ENCODE measurements at regions not wholly inside any gene's neighbourhood (a gene's known extent, or its start where the extent isn't known, plus 50 kb on each side); places are given as distances from the start of the nearest gene placed in this dataset.

DNA sequence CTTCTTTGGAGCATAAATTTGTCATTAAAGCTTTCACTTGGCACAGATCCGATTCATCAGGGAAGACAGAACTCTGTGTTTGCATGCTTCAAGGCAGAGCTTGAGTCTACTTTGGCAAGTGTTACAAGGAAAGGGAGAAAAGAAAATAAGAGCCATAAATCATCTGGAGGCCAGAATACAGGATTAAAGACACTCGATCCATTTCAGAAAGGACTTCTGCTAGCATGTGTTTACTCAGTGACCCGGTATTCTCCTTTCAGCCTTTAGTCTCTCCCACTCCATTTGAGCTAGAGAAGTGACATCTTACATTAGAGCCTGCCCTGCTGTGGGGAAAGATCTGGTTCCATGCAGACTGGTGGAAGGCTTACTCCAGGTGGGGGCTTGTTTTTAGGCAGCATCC, 306.4 kb downstream of the KLF5 start:
- Mint-ChIP-seq H3K27ac (no peak overlapping the region), H3K9me3 (no peaks in the 10 kb centered on the region), H3K27me3 (peaks cover 5% of the 10 kb centered on the region), H3K4me3 (no peak overlapping the region), H3K4me1 (no peaks in the 10 kb centered on the region), H3K36me3 (ENCODE audit: low read depth) (no peaks in the 10 kb centered on the region)
- CTCF ChIA-PET, result no interaction called here
- no peak for DNase-seq
- POLR2A ChIA-PET, result no interaction called here

DNA sequence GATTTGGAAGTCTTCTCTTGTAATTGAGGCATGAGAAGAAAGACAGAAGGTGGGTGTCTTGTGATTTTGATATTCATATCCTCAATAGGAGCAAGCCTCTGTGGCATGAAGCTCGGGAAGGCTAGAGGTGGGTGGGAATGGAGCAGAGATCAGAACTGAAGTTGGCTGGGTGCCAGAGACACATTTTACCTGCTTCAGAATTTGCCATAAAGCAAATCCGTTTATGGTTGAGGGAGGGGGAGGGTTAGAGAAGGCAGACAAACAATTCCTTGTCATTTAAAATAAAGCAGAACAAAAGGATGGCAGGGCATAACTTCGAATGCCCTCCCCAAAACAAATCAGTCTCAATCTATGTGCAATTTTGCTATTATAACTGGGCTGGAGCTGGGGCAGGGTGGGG, 305.9 kb downstream of the KLF5 start:
- H3K4me3 Mint-ChIP-seq, result no peak overlapping the region
- H3K36me3 Mint-ChIP-seq (ENCODE audit: low read depth), result no peaks in the 10 kb centered on the region
- H3K27me3 Mint-ChIP-seq, result peaks cover 5% of the 10 kb centered on the region
- no peak overlapping the region for H3K27ac Mint-ChIP-seq
- no peak for DNase-seq
- no peaks in the 10 kb centered on the region for H3K9me3 Mint-ChIP-seq
- ChIA-PET POLR2A (no interaction called here), CTCF (no interaction called here)
- no peaks in the 10 kb centered on the region for H3K4me1 Mint-ChIP-seq

DNA sequence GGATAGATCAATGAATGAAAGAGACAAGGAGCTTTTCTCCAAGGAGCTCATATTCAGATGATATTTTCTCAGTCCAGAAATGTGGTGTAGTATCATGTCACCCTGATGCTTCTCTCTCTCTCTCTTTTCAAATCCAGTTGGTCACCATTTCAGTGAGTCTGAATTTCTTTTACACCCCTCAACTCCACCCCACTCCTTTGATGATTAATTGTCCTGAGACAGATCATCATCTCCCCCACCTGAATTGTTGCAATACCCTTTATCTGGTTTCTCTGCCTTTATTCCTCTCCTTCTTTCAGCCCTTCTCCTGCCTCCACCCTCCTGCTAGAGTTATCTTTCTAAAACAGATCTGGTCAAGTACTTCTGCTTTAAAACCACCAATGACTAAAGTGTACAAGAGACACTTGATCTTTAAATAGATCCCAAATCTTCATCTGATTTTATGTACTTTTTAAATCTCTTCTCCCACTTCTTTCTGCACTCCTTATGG, 299.8 kb downstream of the KLF5 start:
- Mint-ChIP-seq H3K4me3 (no peak overlapping the region), H3K27ac (no peak overlapping the region), H3K36me3 (ENCODE audit: low read depth) (no peaks in the 10 kb centered on the region), H3K9me3 (no peaks in the 10 kb centered on the region), H3K4me1 (no peaks in the 10 kb centered on the region), H3K27me3 (peaks cover 2% of the 10 kb centered on the region)
- CTCF ChIA-PET, result no interaction called here
- DNase-seq, result no peak
- POLR2A ChIA-PET, result no interaction called here

DNA sequence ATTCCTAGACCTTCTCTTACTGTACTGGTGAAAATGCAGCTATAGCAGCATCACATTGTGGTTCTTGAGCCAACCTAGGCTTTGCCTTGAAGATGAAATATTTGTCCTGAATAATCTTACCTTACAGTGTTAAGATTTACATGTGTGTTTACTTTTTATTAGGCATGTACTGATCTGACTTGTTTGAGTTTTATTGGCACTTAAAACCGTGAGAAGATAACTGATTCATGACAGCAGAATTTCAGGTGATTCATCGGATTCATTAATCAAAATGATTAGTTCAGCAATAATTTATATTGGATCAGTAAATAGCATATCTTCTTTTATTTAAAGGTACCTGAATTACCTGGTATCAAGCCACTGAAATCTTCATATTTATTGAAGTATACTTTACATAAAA, 296.3 kb downstream of the KLF5 start:
- H3K36me3 Mint-ChIP-seq (ENCODE audit: low read depth), result no peaks in the 10 kb centered on the region

DNA sequence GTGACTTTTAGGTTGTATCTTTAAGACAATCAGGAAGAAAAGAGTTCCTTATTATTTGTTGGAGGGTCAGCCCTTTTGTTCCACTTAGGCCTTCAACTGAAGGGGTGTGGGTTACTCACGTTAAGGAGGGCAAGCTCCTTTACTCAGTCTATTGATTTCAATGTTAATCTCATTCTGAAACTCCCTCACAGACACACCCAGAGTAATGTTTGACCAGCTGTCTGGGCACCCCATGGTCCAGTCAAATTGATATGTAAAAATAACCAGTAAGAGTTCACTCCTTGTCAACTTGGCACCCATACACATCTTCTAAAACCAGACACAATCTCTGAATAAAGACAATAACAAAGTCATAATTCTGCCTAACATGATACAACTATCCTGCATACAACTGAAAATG, 292.9 kb downstream of the KLF5 start:
- POLR2A ChIA-PET, result interaction anchor here (0.5 kb wide), 1 partner anchor 144 kb away, joined by 3 read pairs; no protein-coding TSS in a partner anchor
- DNase-seq, result no peak
- CTCF ChIA-PET, result no interaction called here
- H3K27ac Mint-ChIP-seq, result no peak overlapping the region
- H3K4me3 Mint-ChIP-seq, result no peak overlapping the region
- H3K36me3 Mint-ChIP-seq (ENCODE audit: low read depth), result no peaks in the 10 kb centered on the region
- no peaks in the 10 kb centered on the region for H3K9me3 Mint-ChIP-seq
- peaks cover 5% of the 10 kb centered on the region for H3K27me3 Mint-ChIP-seq
- H3K4me1 Mint-ChIP-seq, result no peaks in the 10 kb centered on the region

More for the DNA sequence above, 296.3 kb downstream of the KLF5 start:
- no peaks in the 10 kb centered on the region for H3K4me1 Mint-ChIP-seq
- no peaks in the 10 kb centered on the region for H3K9me3 Mint-ChIP-seq
- ChIA-PET POLR2A (no interaction called here), CTCF (no interaction called here)
- no peak overlapping the region for H3K4me3 Mint-ChIP-seq
- no peak for DNase-seq
- H3K27me3 Mint-ChIP-seq, result no peaks in the 10 kb centered on the region
- H3K27ac Mint-ChIP-seq, result no peak overlapping the region

DNA sequence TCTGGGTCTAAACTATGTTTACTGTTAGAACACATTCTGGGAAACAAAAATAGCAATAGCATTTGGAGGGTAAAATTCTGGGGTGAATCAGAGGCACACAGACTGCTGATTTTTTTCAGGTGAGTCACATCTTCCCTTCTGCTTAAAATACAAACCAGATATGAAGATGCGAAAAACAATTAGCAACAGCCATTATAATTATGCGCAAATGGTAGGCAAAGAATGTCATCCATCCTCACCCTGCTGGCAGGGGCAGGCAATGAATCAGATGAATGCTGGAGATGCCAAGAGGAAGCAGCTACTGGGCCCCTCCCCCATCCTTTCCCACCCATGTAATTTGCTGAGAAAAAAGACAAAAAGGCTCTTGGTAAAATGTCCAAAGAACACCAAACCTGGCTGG, 282.9 kb downstream of the KLF5 start:
- DNase-seq, result no peak
- Mint-ChIP-seq H3K36me3 (ENCODE audit: low read depth) (no peaks in the 10 kb centered on the region), H3K27ac (no peak overlapping the region), H3K4me1 (no peaks in the 10 kb centered on the region), H3K4me3 (no peak overlapping the region), H3K27me3 (peaks cover 2% of the 10 kb centered on the region), H3K9me3 (no peaks in the 10 kb centered on the region)
- ChIA-PET CTCF (no interaction called here), POLR2A (no interaction called here)

DNA sequence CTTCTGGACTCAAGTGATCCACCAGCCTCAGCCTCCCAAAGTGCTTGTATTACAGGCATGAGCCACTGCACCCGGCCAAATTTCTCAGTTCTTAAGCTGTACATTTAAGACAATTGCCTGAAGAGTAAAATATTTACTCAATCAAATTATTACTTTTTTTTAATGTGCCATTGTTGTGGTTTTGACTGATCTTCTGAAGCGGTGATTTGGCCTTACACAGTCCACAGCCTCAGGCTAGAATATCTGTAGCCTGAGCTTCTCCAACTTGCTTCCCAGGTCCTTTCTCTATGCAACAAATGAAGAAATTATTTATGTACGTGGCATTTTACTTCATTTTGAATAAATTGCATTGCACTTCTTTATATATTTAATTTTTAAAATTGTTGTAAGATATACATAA, 281.3 kb downstream of the KLF5 start:
- ChIA-PET CTCF (no interaction called here), POLR2A (no interaction called here)

DNA sequence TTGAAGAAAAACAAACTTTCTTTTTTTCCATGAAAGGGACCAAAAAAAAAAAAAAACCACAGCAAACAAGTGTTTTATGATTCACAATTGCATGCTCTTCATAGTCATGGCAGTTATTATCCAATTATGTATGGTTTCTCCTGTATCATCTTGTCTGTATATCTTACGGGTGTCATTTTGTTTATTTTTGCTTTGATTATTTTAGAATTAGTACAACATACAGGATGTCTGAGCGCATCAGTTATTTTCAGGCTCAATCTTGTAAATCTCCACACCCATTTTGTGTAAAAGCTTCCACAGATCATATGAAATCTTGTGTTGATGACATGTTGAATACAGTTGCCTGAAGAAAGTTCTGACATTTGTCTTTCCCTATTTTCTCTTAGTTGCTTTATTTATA, 280.3 kb downstream of the KLF5 start:
- H3K4me1 Mint-ChIP-seq, result peaks cover 7% of the 10 kb centered on the region
- peaks cover 2% of the 10 kb centered on the region for H3K27me3 Mint-ChIP-seq
- no peaks in the 10 kb centered on the region for H3K9me3 Mint-ChIP-seq
- no peak overlapping the region for H3K4me3 Mint-ChIP-seq
- ChIA-PET POLR2A (no interaction called here), CTCF (no interaction called here)
- no peak overlapping the region for H3K27ac Mint-ChIP-seq
- DNase-seq, result no peak
- no peaks in the 10 kb centered on the region for H3K36me3 Mint-ChIP-seq (ENCODE audit: low read depth)

More for the DNA sequence above, 281.3 kb downstream of the KLF5 start:
- no peak for DNase-seq
- Mint-ChIP-seq H3K27ac (no peak overlapping the region), H3K4me1 (peaks cover 5% of the 10 kb centered on the region), H3K36me3 (ENCODE audit: low read depth) (no peaks in the 10 kb centered on the region), H3K9me3 (no peaks in the 10 kb centered on the region), H3K27me3 (peaks cover 2% of the 10 kb centered on the region), H3K4me3 (no peak overlapping the region)

DNA sequence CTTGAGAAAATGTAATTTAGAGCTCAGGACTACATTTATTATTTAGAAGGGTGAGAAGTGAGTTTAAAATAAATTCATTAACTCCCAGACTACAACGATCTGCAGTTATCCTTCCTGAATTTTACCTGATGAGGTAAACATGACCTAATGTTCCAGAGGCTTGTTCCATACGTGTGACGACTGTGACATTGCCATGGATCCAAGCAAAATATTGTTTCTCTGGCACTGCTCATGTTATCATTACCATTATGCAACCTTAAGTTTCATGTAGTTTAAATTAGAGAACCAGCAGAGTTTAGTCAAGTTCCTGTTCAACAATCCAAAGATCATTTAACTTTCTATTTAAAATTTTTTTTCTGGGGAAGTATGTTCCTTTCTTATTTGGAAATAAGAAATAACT, 279.6 kb downstream of the KLF5 start:
- Mint-ChIP-seq H3K9me3 (no peaks in the 10 kb centered on the region), H3K27ac (no peak overlapping the region), H3K4me3 (no peak overlapping the region), H3K4me1 (peaks cover 7% of the 10 kb centered on the region), H3K27me3 (peaks cover 2% of the 10 kb centered on the region), H3K36me3 (ENCODE audit: low read depth) (no peaks in the 10 kb centered on the region)
- DNase-seq, result no peak
- ChIA-PET POLR2A (no interaction called here), CTCF (no interaction called here)

DNA sequence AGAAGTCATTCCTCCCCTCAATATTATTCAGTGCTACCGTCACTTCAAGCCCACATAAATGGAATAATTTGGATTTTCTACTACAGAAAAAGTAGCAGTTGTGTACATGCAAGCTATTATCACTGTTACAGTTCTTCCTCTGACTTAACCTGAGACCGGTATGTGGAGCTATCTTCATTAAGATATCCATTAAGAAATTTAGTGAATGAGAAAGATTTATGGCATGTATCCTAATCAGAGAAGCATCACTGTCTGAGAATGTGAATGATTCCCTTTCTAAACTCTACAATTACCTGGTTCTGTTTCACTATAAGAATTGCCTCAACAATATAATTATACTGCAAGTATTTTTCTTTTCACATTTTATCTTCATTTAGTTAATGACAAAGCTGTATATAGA, 278.7 kb downstream of the KLF5 start:
- Mint-ChIP-seq H3K4me3 (no peak overlapping the region), H3K27me3 (no peaks in the 10 kb centered on the region), H3K27ac (no peak overlapping the region), H3K9me3 (no peaks in the 10 kb centered on the region), H3K36me3 (ENCODE audit: low read depth) (no peaks in the 10 kb centered on the region), H3K4me1 (peaks cover 7% of the 10 kb centered on the region)
- ChIA-PET POLR2A (no interaction called here), CTCF (no interaction called here)
- DNase-seq, result no peak

DNA sequence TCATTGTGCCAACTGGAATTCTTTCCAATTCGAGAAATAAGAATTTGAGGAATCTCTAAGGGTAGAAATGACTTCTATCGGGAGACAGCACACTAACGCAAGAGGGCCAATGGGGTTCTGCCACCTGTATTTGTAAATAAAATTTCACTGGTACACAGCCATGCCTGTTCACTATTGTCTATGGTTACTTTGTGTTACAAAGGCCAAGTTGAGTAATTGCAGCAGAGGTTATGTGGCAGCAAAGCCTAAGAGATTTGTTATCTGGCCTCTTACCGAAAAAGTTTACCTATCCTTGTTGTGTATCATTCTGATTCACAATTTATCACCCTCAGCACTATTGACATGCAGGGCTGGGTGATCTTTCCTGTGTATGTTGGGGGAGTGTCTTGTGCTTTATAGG, 278.0 kb downstream of the KLF5 start:
- no peak for DNase-seq
- H3K4me1 Mint-ChIP-seq, result peaks cover 7% of the 10 kb centered on the region
- no peaks in the 10 kb centered on the region for H3K9me3 Mint-ChIP-seq
- no peaks in the 10 kb centered on the region for H3K36me3 Mint-ChIP-seq (ENCODE audit: low read depth)
- H3K4me3 Mint-ChIP-seq, result no peak overlapping the region
- CTCF ChIA-PET, result no interaction called here
- POLR2A ChIA-PET, result no interaction called here
- no peak overlapping the region for H3K27ac Mint-ChIP-seq
- H3K27me3 Mint-ChIP-seq, result no peaks in the 10 kb centered on the region

DNA sequence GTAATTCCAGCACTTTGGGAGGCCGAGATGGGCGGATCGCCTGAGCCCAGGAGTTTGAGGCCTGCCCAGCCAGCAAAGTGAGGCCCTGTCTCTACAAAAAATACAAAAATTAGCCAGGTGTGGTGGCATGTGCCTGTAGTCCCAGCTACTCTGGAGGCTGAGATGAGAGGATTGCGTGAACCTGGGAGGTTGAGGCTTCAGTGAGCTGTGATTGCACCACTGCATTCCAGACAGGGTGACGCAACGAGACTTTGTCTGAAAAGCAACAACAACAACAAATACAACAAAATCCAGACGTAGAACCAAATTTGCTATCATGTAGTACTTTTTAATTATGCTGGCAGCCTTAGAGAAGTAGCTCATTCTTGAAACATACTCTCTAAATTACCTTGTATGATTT, 277.1 kb downstream of the KLF5 start:
- CTCF ChIA-PET, result no interaction called here
- no peak for DNase-seq
- Mint-ChIP-seq H3K36me3 (ENCODE audit: low read depth) (no peaks in the 10 kb centered on the region), H3K4me3 (no peak overlapping the region), H3K9me3 (no peaks in the 10 kb centered on the region), H3K4me1 (peaks cover 7% of the 10 kb centered on the region), H3K27ac (no peak overlapping the region), H3K27me3 (peaks cover 2% of the 10 kb centered on the region)
- POLR2A ChIA-PET, result no interaction called here

DNA sequence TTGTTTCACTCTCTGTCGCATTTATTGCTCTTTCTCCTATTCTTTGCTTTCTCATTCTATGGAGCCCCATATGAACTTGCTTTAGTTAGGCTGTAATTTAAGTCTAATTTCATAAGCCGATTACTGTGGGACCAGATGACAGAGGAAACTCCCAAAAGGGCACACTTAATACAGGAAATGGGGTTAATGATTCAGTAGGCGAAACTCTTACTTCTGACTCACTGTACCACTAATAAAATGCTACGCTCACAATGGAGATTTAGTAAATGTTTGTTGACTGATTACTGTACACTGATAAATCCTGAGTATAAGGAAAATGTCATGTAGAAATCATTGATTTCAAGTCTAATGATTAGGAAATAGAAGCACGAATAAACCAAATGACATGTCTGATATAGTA, 276.4 kb downstream of the KLF5 start:
- H3K4me1 Mint-ChIP-seq, result peaks cover 7% of the 10 kb centered on the region
- no peak for DNase-seq
- POLR2A ChIA-PET, result no interaction called here
- no peaks in the 10 kb centered on the region for H3K9me3 Mint-ChIP-seq
- no peak overlapping the region for H3K27ac Mint-ChIP-seq
- no peak overlapping the region for H3K4me3 Mint-ChIP-seq
- CTCF ChIA-PET, result no interaction called here
- H3K36me3 Mint-ChIP-seq (ENCODE audit: low read depth), result no peaks in the 10 kb centered on the region
- H3K27me3 Mint-ChIP-seq, result peaks cover 2% of the 10 kb centered on the region

DNA sequence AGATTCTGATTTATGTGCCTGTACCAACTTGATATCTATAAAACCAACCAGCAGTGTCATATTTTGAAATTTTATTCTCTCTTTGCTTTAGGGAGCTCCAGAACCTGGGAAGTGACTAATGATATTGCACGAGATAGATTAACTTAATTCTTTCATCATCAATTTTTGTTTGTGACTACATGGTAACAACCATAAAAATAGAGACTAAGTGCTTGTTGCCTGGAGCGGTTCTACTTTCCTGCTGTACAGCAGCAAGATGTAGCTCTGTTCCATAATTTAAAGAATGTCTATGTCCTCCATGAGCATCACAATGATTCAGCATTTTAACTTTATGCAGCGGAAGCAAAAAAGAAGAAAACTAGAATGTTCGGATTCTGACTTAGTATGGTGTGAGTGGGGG, 275.6 kb downstream of the KLF5 start:
- peaks cover 2% of the 10 kb centered on the region for H3K27me3 Mint-ChIP-seq
- peaks cover 7% of the 10 kb centered on the region for H3K4me1 Mint-ChIP-seq
- no peak overlapping the region for H3K4me3 Mint-ChIP-seq
- no peaks in the 10 kb centered on the region for H3K36me3 Mint-ChIP-seq (ENCODE audit: low read depth)
- no peak overlapping the region for H3K27ac Mint-ChIP-seq
- ChIA-PET CTCF (no interaction called here), POLR2A (interaction anchor here (0.6 kb wide), 1 partner anchor 1184 kb away, joined by 3 read pairs; no protein-coding TSS in a partner anchor)
- no peaks in the 10 kb centered on the region for H3K9me3 Mint-ChIP-seq
- DNase-seq, result no peak

DNA sequence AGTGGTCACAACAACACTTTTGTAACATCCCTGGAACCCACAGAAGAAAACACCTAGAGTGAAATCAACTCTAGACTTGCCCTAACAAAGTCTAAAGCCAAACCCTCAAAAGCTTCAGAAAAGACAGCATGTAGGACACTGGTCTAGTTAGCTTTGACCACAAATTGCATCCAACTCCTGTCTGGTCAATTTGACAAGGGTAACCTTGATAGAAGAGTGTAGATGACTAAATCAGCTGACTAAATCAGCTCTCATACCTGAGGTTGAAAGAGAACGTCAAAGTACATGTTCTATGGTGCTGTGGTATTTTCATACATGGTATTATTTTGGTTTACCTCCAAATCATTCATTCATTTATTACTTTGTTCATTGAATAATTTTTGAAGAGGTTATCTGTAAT, 272.8 kb downstream of the KLF5 start:
- POLR2A ChIA-PET, result no interaction called here
- H3K27me3 Mint-ChIP-seq, result peaks cover 2% of the 10 kb centered on the region

More for the DNA sequence above, 272.8 kb downstream of the KLF5 start:
- CTCF ChIA-PET, result no interaction called here
- H3K4me1 Mint-ChIP-seq, result peaks cover 7% of the 10 kb centered on the region
- no peaks in the 10 kb centered on the region for H3K36me3 Mint-ChIP-seq (ENCODE audit: low read depth)
- H3K9me3 Mint-ChIP-seq, result no peaks in the 10 kb centered on the region
- DNase-seq, result no peak
- H3K27ac Mint-ChIP-seq, result no peak overlapping the region
- no peak overlapping the region for H3K4me3 Mint-ChIP-seq
